SK-N-MC (cell line): ENCODE measurements at regions not wholly inside any gene's neighbourhood (a gene's known extent, or its start where the extent isn't known, plus 50 kb on each side); places are given as distances from the start of the nearest gene placed in this dataset.
"Not testable (repeated sequence)": the region's sequence is repeated elsewhere in the genome, so short reads cannot be mapped to it uniquely, and the experiment has no call there.

Experiments used
- DNase-seq: peaks from one replicate; pipeline ENCODE4 v3.0.0-alpha.2; 2011; ENCODE audit warnings: low read depth, low spot score
- H3K27ac ChIP-seq: fragments of 200-600 bp; sonication (generic); 2 replicates; pipeline ENCODE4 v1.5.1; 2016; ENCODE audit warnings: mixed run types
- H3K36me3 ChIP-seq: fragments of 200-600 bp; sonication (generic); 2 replicates; pipeline ENCODE4 v1.6.1; 2017; ENCODE audit warnings: antibody characterized with exemption, low read length, mixed read lengths; ENCODE audit not compliant: insufficient read depth
- H3K4me3 ChIP-seq: fragments of 200-600 bp; sonication (generic); 2 replicates; pipeline ENCODE4 v1.5.1; 2016
- H3K9ac ChIP-seq: fragments of 200-600 bp; sonication (generic); 2 replicates; pipeline ENCODE4 v1.8.0; 2017; ENCODE audit warnings: mixed run types, mixed read lengths; ENCODE audit not compliant: insufficient read length
- H3K9me3 ChIP-seq: fragments of 200-600 bp; sonication (generic); 2 replicates; pipeline ENCODE4 v1.6.1; 2017; ENCODE audit warnings: low read depth, mild to moderate bottlenecking, antibody characterized with exemption, low read length, moderate library complexity, mixed read lengths
- EZH2 ChIP-seq: fragments of 200-600 bp; sonication (generic); IDR thresholded peaks from one replicate; pipeline ENCODE4 v1.6.1; 2017; ENCODE audit warnings: antibody characterized with exemption
- FOXP2 ChIP-seq: optimal IDR thresholded peaks from 2 replicates; pipeline ENCODE3; 2011; ENCODE audit warnings: mild to moderate bottlenecking, moderate library complexity; ENCODE audit not compliant: insufficient read depth; ENCODE audit errors: extremely low read length, control extremely low read depth
- POLR2AphosphoS5 ChIP-seq: IDR thresholded peaks from 2 replicates; pipeline ENCODE4 v1.6.1; 2012; ENCODE audit warnings: mild to moderate bottlenecking, low read depth, low read length, borderline replicate concordance

DNA sequence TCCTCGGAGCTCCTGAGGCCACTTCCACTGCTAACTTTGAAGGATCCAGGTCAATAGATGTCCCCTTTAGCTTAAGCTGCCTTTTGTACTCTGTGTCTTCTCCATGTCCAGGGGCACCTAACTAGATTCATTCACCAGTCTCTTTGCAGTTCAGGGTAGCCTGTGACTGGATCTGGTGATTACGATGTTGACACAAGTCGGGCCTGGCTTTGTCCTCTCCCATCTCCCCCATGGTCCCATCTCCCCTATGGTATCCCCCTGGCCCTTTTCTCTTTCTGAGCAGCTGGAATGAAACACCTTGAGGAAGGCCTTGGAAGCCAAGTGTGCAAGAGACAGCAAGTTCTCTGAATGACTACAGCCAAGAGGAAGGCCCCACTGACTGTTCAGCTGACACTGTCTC is 417.9 kb upstream of the SMIM21 start:
- TF ChIP-seq POLR2AphosphoS5 (no peak), EZH2 (no peak), FOXP2 (no peak)
- H3K27ac ChIP-seq, result no peak overlapping the region
- H3K4me3 ChIP-seq, result no peak overlapping the region
- no peak overlapping the region for H3K9ac ChIP-seq
- H3K9me3 ChIP-seq, result no peaks in the 10 kb centered on the region
- DNase-seq, result no peak
- no peaks in the 10 kb centered on the region for H3K36me3 ChIP-seq

- H3K27ac ChIP-seq, result no peak overlapping the region
- no peaks in the 10 kb centered on the region for H3K9me3 ChIP-seq
- H3K9ac ChIP-seq, result no peak overlapping the region
- no peak for DNase-seq
- no peak for TF ChIP-seq FOXP2
- TF ChIP-seq POLR2AphosphoS5, result no peak
- TF ChIP-seq EZH2, result no peak
- H3K36me3 ChIP-seq, result no peaks in the 10 kb centered on the region
- H3K4me3 ChIP-seq, result no peak overlapping the region
Observed at GRCh38 chr18:75844146-75844545, 416.6 kb upstream of the SMIM21 start.

DNA sequence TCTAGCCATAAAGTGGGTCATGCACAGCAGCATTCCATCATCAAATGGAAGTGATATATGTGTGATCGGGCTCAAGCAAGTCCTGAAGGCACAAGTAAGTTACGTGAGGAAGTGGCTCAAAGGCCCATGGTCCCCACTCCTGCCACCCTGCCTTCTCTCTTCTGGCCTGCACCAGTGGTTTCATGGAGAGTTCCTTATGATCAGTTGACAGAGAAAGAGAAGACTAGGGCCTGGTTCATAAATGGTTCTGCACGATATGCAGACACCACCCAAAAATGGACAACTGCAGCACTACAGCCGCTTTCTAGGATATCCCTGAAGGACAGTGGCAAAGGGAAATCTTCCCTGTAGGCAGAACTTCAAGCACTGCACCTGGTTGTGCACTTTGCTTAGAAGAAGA is 412.6 kb upstream of the SMIM21 start:
- no peak for DNase-seq
- no peak overlapping the region for H3K9ac ChIP-seq
- no peaks in the 10 kb centered on the region for H3K9me3 ChIP-seq
- no peak overlapping the region for H3K4me3 ChIP-seq
- TF ChIP-seq EZH2 (no peak), FOXP2 (no peak), POLR2AphosphoS5 (no peak)
- H3K36me3 ChIP-seq, result no peaks in the 10 kb centered on the region
- H3K27ac ChIP-seq, result no peak overlapping the region

DNA sequence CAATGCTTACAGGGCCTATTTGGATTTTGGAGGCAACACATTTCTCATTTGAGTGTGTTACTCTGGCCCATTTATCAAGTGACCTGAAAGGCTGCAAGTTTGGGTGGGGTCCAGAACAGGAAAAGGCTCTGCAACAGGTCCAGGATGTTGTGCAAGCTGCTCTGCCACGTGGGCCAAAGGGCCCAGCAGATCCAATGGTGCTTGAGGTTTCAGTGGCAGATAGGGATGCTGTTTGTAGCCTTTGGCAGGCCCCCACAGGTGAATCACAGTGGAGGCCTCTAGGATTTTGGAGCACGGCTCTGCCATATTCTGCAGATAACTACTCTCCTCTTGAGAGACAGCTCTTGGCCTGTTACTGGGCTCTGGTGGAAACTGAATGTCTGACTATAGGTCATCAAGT is 412.2 kb upstream of the SMIM21 start:
- DNase-seq, H3K36me3 ChIP-seq, H3K4me3 ChIP-seq, H3K9ac ChIP-seq, H3K9me3 ChIP-seq, H3K27ac ChIP-seq: not testable (repeated sequence)

GRCh38 chr18:75839041-75839440 is 411.5 kb upstream of the SMIM21 start:
- DNase-seq, result no peak
- TF ChIP-seq POLR2AphosphoS5 (no peak), FOXP2 (no peak), EZH2 (no peak)
- Histone ChIP-seq H3K36me3 (no peaks in the 10 kb centered on the region), H3K9ac (no peak overlapping the region), H3K4me3 (no peak overlapping the region), H3K27ac (no peak overlapping the region), H3K9me3 (no peaks in the 10 kb centered on the region)

- Histone ChIP-seq H3K27ac (no peak overlapping the region), H3K4me3 (no peak overlapping the region), H3K36me3 (no peaks in the 10 kb centered on the region), H3K9me3 (no peaks in the 10 kb centered on the region), H3K9ac (no peak overlapping the region)
- DNase-seq, result no peak
- TF ChIP-seq EZH2, result no peak
- no peak for TF ChIP-seq POLR2AphosphoS5
- TF ChIP-seq FOXP2, result no peak
Observed at GRCh38 chr18:75837316-75837715, 409.8 kb upstream of the SMIM21 start.

GRCh38 chr18:75836516-75836915 is 409.0 kb upstream of the SMIM21 start:
- H3K9me3 ChIP-seq, result no peaks in the 10 kb centered on the region
- H3K4me3 ChIP-seq, result no peak overlapping the region
- DNase-seq, result no peak
- H3K9ac ChIP-seq, result no peak overlapping the region
- no peaks in the 10 kb centered on the region for H3K36me3 ChIP-seq
- TF ChIP-seq FOXP2 (no peak), POLR2AphosphoS5 (no peak), EZH2 (no peak)
- H3K27ac ChIP-seq, result no peak overlapping the region

- H3K27ac ChIP-seq, result no peak overlapping the region
- TF ChIP-seq POLR2AphosphoS5 (no peak), FOXP2 (no peak), EZH2 (no peak)
- no peak overlapping the region for H3K4me3 ChIP-seq
- no peaks in the 10 kb centered on the region for H3K9me3 ChIP-seq
- no peak overlapping the region for H3K9ac ChIP-seq
- no peak for DNase-seq
- H3K36me3 ChIP-seq, result no peaks in the 10 kb centered on the region
Observed at GRCh38 chr18:75831960-75832359, 404.5 kb upstream of the SMIM21 start.

- Histone ChIP-seq H3K27ac (no peak overlapping the region), H3K36me3 (no peaks in the 10 kb centered on the region), H3K9ac (no peak overlapping the region), H3K9me3 (no peaks in the 10 kb centered on the region), H3K4me3 (no peak overlapping the region)
- TF ChIP-seq EZH2 (no peak), POLR2AphosphoS5 (no peak), FOXP2 (no peak)
- DNase-seq, result no peak
Observed at GRCh38 chr18:75830828-75831227, 403.3 kb upstream of the SMIM21 start.

- Histone ChIP-seq H3K9ac (no peak overlapping the region), H3K36me3 (no peaks in the 10 kb centered on the region), H3K9me3 (no peaks in the 10 kb centered on the region), H3K27ac (no peak overlapping the region), H3K4me3 (no peak overlapping the region)
- TF ChIP-seq FOXP2 (no peak), EZH2 (no peak), POLR2AphosphoS5 (no peak)
- no peak for DNase-seq
Observed at GRCh38 chr18:75829091-75829490, 401.6 kb upstream of the SMIM21 start.
